ENCODE measurements at regions not wholly inside any gene's neighbourhood (a gene's known extent, or its start where the extent isn't known, plus 50 kb on each side); places are given as distances from the start of the nearest gene placed in this dataset.

DNA sequence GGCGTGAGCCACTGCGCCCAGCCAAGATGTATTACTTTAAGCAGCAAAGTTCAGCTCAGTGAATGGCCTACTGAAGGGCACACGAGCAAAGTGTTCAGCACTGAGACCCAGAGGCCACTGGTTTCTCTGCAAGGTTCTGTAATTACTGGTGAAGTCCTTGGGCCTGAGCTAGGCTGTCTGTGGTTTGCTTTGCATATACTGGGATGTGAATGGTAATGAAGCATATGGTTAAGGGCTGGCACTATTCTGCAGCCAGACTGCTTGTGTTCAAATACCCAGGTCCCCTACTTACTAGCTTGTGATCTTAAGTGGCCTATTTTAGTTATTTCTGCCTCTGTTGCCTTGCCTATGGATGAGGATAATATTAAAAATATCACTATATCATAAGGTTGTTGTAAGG is 72.0 kb downstream of the LLPH start:
- TF ChIP-seq CEBPB (IDR thresholded peaks at IDR 0.05; ENCODE audit: low read depth), result no peak
- no peak for TF ChIP-seq POLR2AphosphoS5 (IDR thresholded peaks at IDR 0.05; ENCODE audit: low read depth, low read length)
- no peak for TF ChIP-seq EGR1 (IDR thresholded peaks at IDR 0.05; ENCODE audit: low read depth)
- TF ChIP-seq, protein P1, sequence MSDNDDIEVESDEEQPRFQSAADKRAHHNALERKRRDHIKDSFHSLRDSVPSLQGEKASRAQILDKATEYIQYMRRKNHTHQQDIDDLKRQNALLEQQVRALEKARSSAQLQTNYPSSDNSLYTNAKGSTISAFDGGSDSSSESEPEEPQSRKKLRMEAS (IDR thresholded peaks at IDR 0.05), result no peak
- no peak for TF ChIP-seq RAD21 (IDR thresholded peaks at IDR 0.05; ENCODE audit: low read depth)
- TF ChIP-seq ZFX (IDR thresholded peaks at IDR 0.05), result no peak
- no peak for TF ChIP-seq JUND (IDR thresholded peaks at IDR 0.05)
- TF ChIP-seq SP1 (IDR thresholded peaks at IDR 0.05; ENCODE audit: low read depth), result no peak
- no peak for TF ChIP-seq EZH2phosphoT487 (IDR thresholded peaks at IDR 0.05; ENCODE audit: borderline replicate concordance)
- no peak for TF ChIP-seq SRF (IDR thresholded peaks at IDR 0.05; ENCODE audit: low read depth)
- no peaks in the 10 kb centered on the region for H3K9me3 ChIP-seq (ENCODE audit: control insufficient read depth in 1 of 2, insufficient read depth in 1 of 2, low read depth in 1 of 2, low read length in 2 of 2)
- no peak overlapping the region for H2AFZ ChIP-seq (ENCODE audit: low read depth, low read length, poor library complexity, severe bottlenecking)
- no peak overlapping the region for H3K4me2 ChIP-seq (ENCODE audit: low read length)
- ChIA-PET POLR2A (no interaction called here), CTCF (no interaction called here), RAD21 (ENCODE audit: low non-redundant PET in 1 of 2, low total read pairs in 2 of 2, uncharacterized antibody in 2 of 2, unreplicated experiment in 2 of 2) (no interaction called here)
- H3K79me2 ChIP-seq (ENCODE audit: insufficient read depth, low read length), result no peaks in the 10 kb centered on the region
- H3K9me2 ChIP-seq (ENCODE audit: insufficient read depth), result no peaks in the 10 kb centered on the region
- no peaks in the 10 kb centered on the region for H3K36me3 ChIP-seq (ENCODE audit: control insufficient read depth in 1 of 2, insufficient read depth in 2 of 2, low read length in 2 of 2)
- H3K4me1 ChIP-seq (ENCODE audit: control insufficient read depth in 1 of 2, insufficient read depth in 2 of 2, low read length in 2 of 2), result no peaks in the 10 kb centered on the region
- H3K4me3 ChIP-seq (replicated peaks in 1 of 2; ENCODE audit: low read depth in 1 of 2, low read length in 2 of 2), result no peak overlapping the region
- DNase-seq (ENCODE audit: low read depth, low spot score) (no peak), ATAC-seq (no peak)
- no TSS peak for BruUV-seq (replicated peaks)
- intact Hi-C loops (cut with micrococcal nuclease), result no loop called here
- no peaks in the 10 kb centered on the region for H3K27me3 ChIP-seq (ENCODE audit: insufficient read depth, low read length)
- no peaks in the 10 kb centered on the region for H4K20me1 ChIP-seq (ENCODE audit: insufficient read depth)
- no peak overlapping the region for H3K9ac ChIP-seq (ENCODE audit: low read length)
- H3K27ac ChIP-seq (ENCODE audit: low read depth, low read length), result no peak overlapping the region

DNA sequence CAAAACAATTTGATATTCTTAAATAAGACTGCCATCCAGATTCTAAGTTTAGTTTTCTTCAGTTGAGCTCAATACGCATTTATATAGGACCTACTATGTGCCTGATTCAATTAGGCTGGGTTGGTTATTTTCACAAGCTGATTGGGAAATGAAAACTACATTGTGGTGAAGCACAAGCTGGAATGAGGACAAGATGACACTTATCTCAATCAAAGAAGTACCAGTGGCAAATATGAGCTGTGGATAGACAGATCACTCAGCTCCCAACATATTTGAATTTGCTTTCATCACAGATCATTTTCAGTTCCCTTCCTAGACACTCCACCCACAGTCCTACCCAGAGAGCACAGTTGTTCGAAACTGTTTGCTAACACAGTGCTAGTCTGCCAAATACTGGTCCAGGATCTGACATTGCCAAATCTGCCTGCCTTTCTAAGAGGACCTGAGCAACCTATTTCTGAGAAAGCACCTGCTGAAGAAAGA is 74.7 kb downstream of the LLPH start:
- POLR2A ChIA-PET, result no interaction called here
- no peaks in the 10 kb centered on the region for H3K9me2 ChIP-seq (ENCODE audit: insufficient read depth)
- H3K9me3 ChIP-seq (ENCODE audit: control insufficient read depth in 1 of 2, insufficient read depth in 1 of 2, low read depth in 1 of 2, low read length in 2 of 2), result no peaks in the 10 kb centered on the region
- H3K9ac ChIP-seq (ENCODE audit: low read length), result no peak overlapping the region
- RAD21 ChIA-PET (ENCODE audit: low non-redundant PET in 1 of 2, low total read pairs in 2 of 2, uncharacterized antibody in 2 of 2, unreplicated experiment in 2 of 2), result no interaction called here
- no peaks in the 10 kb centered on the region for H4K20me1 ChIP-seq (ENCODE audit: insufficient read depth)
- H3K4me1 ChIP-seq (ENCODE audit: control insufficient read depth in 1 of 2, insufficient read depth in 2 of 2, low read length in 2 of 2), result no peaks in the 10 kb centered on the region
- no peaks in the 10 kb centered on the region for H3K27me3 ChIP-seq (ENCODE audit: insufficient read depth, low read length)
- intact Hi-C loops (cut with micrococcal nuclease), result no loop called here
- no peaks in the 10 kb centered on the region for H3K79me2 ChIP-seq (ENCODE audit: insufficient read depth, low read length)
- H3K36me3 ChIP-seq (ENCODE audit: control insufficient read depth in 1 of 2, insufficient read depth in 2 of 2, low read length in 2 of 2), result no peaks in the 10 kb centered on the region
- no peak overlapping the region for H3K27ac ChIP-seq (ENCODE audit: low read depth, low read length)
- no peak overlapping the region for H2AFZ ChIP-seq (ENCODE audit: low read depth, low read length, poor library complexity, severe bottlenecking)
- ATAC-seq (no peak), DNase-seq (ENCODE audit: low read depth, low spot score) (no peak)
- TF ChIP-seq ELF1 (IDR thresholded peaks at IDR 0.05; ENCODE audit: borderline replicate concordance, low read depth) (no peak), RAD21 (IDR thresholded peaks at IDR 0.05; ENCODE audit: low read depth) (no peak), SP1 (IDR thresholded peaks at IDR 0.05; ENCODE audit: low read depth) (no peak)
- TF ChIP-seq, protein P2, sequence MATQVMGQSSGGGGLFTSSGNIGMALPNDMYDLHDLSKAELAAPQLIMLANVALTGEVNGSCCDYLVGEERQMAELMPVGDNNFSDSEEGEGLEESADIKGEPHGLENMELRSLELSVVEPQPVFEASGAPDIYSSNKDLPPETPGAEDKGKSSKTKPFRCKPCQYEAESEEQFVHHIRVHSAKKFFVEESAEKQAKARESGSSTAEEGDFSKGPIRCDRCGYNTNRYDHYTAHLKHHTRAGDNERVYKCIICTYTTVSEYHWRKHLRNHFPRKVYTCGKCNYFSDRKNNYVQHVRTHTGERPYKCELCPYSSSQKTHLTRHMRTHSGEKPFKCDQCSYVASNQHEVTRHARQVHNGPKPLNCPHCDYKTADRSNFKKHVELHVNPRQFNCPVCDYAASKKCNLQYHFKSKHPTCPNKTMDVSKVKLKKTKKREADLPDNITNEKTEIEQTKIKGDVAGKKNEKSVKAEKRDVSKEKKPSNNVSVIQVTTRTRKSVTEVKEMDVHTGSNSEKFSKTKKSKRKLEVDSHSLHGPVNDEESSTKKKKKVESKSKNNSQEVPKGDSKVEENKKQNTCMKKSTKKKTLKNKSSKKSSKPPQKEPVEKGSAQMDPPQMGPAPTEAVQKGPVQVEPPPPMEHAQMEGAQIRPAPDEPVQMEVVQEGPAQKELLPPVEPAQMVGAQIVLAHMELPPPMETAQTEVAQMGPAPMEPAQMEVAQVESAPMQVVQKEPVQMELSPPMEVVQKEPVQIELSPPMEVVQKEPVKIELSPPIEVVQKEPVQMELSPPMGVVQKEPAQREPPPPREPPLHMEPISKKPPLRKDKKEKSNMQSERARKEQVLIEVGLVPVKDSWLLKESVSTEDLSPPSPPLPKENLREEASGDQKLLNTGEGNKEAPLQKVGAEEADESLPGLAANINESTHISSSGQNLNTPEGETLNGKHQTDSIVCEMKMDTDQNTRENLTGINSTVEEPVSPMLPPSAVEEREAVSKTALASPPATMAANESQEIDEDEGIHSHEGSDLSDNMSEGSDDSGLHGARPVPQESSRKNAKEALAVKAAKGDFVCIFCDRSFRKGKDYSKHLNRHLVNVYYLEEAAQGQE (IDR thresholded peaks at IDR 0.05; ENCODE audit: low read depth), result no peak
- CTCF ChIA-PET, result no interaction called here
- H3K4me2 ChIP-seq (ENCODE audit: low read length), result no peak overlapping the region
- no TSS peak for BruUV-seq (replicated peaks)
- H3K4me3 ChIP-seq (replicated peaks in 1 of 2; ENCODE audit: low read depth in 1 of 2, low read length in 2 of 2), result no peak overlapping the region
